Fibroblast of lung (primary cell): ENCODE measurements at regions not wholly inside any gene's neighbourhood (a gene's known extent, or its start where the extent isn't known, plus 50 kb on each side); places are given as distances from the start of the nearest gene placed in this dataset.

Source experiments
- DNase-seq, 2 donors: peaks; one replicate each; pipeline versions ENCODE4 v3.0.0 to v3.0.0-alpha.2; 2010; ENCODE audit warnings: low read depth in 2 of 2
- H2AFZ ChIP-seq: 2 replicates; pipeline ENCODE4 v1.5.1; 2012; ENCODE audit warnings: low read length, control low read depth, inconsistent platforms
- H3K27ac ChIP-seq: 2 replicates; pipeline ENCODE4 v1.5.1; 2011; ENCODE audit warnings: low read length, control low read depth; ENCODE audit not compliant: insufficient read depth
- H3K27me3 ChIP-seq: 2 replicates; pipeline ENCODE4 v1.5.1; 2011; ENCODE audit warnings: mild to moderate bottlenecking, low read length; ENCODE audit not compliant: control insufficient read depth, insufficient read depth
- H3K36me3 ChIP-seq: 2 replicates; pipeline ENCODE4 v1.5.1; 2011; ENCODE audit warnings: low read length; ENCODE audit not compliant: control insufficient read depth, insufficient read depth
- H3K4me1 ChIP-seq: 2 replicates; pipeline ENCODE4 v1.5.1; 2011; ENCODE audit warnings: low read length; ENCODE audit not compliant: control insufficient read depth, insufficient read depth; ENCODE audit errors: extremely low read depth
- H3K4me2 ChIP-seq: 2 replicates; pipeline ENCODE4 v1.5.1; 2011; ENCODE audit warnings: low read length, control low read depth; ENCODE audit not compliant: insufficient read depth; ENCODE audit errors: extremely low read depth
- H3K4me3 ChIP-seq, 4 experiments: fragments of 200-600 bp in 1 of 4; sonication (generic) in 1 of 4; replicated peaks in 1 of 4; 2 replicates each; pipeline ENCODE4 v1.5.1; 2011 to 2016; ENCODE audit warnings: low read length in 4 of 4, low read depth in 3 of 4, mild to moderate bottlenecking in 3 of 4, control low read depth in 2 of 4, inconsistent platforms in 1 of 4, mixed read lengths in 1 of 4; ENCODE audit not compliant: insufficient read depth in 1 of 4; ENCODE audit errors: control extremely low read depth in 1 of 4
- H3K79me2 ChIP-seq: 2 replicates; pipeline ENCODE4 v1.5.1; 2012; ENCODE audit warnings: mild to moderate bottlenecking, low read length, inconsistent platforms; ENCODE audit not compliant: control insufficient read depth, insufficient read depth
- H3K9ac ChIP-seq: 2 replicates; pipeline ENCODE4 v1.5.1; 2011; ENCODE audit warnings: mild to moderate bottlenecking, low read length, control low read depth; ENCODE audit not compliant: insufficient read depth
- H3K9me3 ChIP-seq: 2 replicates; pipeline ENCODE4 v1.5.1; 2012; ENCODE audit warnings: low read depth, low read length; ENCODE audit not compliant: control insufficient read depth, insufficient read depth
- H4K20me1 ChIP-seq: 2 replicates; pipeline ENCODE4 v1.5.1; 2011; ENCODE audit warnings: low read length; ENCODE audit not compliant: control insufficient read depth, insufficient read depth; ENCODE audit errors: extremely low read depth
- CTCF ChIP-seq, 2 donors: IDR thresholded peaks in 1 of 2; conservative IDR thresholded peaks in 1 of 2; 1 replicate in 1 of 2; 2 replicates in 1 of 2; pipeline ENCODE4 v1.5.1; 2011 to 2012; ENCODE audit warnings: low read length in 2 of 2, control low read depth in 1 of 2, inconsistent platforms in 1 of 2, low read depth in 1 of 2, mild to moderate bottlenecking in 1 of 2
- EZH2 ChIP-seq: IDR thresholded peaks from 2 replicates; pipeline ENCODE4 v1.5.1; 2012; ENCODE audit warnings: low read length, control low read depth, mild to moderate bottlenecking; ENCODE audit errors: missing control alignments

- Histone ChIP-seq H4K20me1 (no peaks in the 10 kb centered on the region), H3K27me3 (no peaks in the 10 kb centered on the region), H3K4me2 (no peak overlapping the region), H3K9ac (no peak overlapping the region), H3K79me2 (no peaks in the 10 kb centered on the region), H3K4me1 (no peaks in the 10 kb centered on the region), H3K36me3 (no peaks in the 10 kb centered on the region), H3K9me3 (no peaks in the 10 kb centered on the region), H3K27ac (no peak overlapping the region), H3K4me3 (no peak overlapping the region), H2AFZ (no peak overlapping the region)
- no peak for DNase-seq
- TF ChIP-seq EZH2, result no peak
- no peak for TF ChIP-seq CTCF (conservative IDR thresholded peaks at IDR 0.05 in 1 of 2, IDR thresholded peaks at IDR 0.05 in 1 of 2; ENCODE audit: low read depth in 1 of 2, low read length in 2 of 2)
These were observed 163.1 kb downstream of the IBTK start for GRCh38 chr6:82084324-82084920.

GRCh38 chr6:82083646-82084045 is 163.9 kb downstream of the IBTK start:
- no peak overlapping the region for H3K4me3 ChIP-seq
- no peak overlapping the region for H2AFZ ChIP-seq
- no peaks in the 10 kb centered on the region for H3K9me3 ChIP-seq
- no peaks in the 10 kb centered on the region for H3K27me3 ChIP-seq
- H3K9ac ChIP-seq, result no peak overlapping the region
- H3K36me3 ChIP-seq, result no peaks in the 10 kb centered on the region
- peak; percentile 36 to 73 for DNase-seq
- no peaks in the 10 kb centered on the region for H4K20me1 ChIP-seq
- TF ChIP-seq EZH2 (no peak), CTCF (conservative IDR thresholded peaks at IDR 0.05 in 1 of 2, IDR thresholded peaks at IDR 0.05 in 1 of 2; ENCODE audit: low read depth in 1 of 2, low read length in 2 of 2) (no peak)
- no peak overlapping the region for H3K4me2 ChIP-seq
- H3K27ac ChIP-seq, result no peak overlapping the region
- H3K4me1 ChIP-seq, result no peaks in the 10 kb centered on the region
- H3K79me2 ChIP-seq, result no peaks in the 10 kb centered on the region

DNA sequence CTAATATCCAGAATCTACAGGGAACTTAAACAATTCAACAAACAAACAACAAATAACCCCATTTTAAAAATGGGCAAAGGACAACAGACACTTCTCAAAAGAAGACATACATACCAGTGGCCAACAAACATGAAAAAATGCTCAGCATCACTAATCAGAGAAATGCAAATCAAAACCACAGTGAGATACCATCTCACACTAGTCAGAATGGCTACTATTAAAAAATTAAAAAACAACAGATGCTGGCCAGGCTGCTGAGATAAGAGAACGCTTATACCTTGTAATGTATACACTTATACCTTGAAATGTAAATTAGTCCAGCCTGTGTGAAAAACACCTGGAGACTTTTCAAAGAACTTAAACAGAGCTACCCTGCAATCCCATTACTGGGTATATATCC is 166.8 kb downstream of the IBTK start:
- Histone ChIP-seq H3K4me3 (no peak overlapping the region), H3K36me3 (no peaks in the 10 kb centered on the region), H2AFZ (no peak overlapping the region), H3K4me2 (no peak overlapping the region), H3K4me1 (no peaks in the 10 kb centered on the region), H3K9me3 (no peaks in the 10 kb centered on the region), H3K9ac (no peak overlapping the region), H3K79me2 (no peaks in the 10 kb centered on the region), H3K27ac (no peak overlapping the region), H4K20me1 (no peaks in the 10 kb centered on the region), H3K27me3 (no peaks in the 10 kb centered on the region)
- no peak for TF ChIP-seq EZH2
- no peak for TF ChIP-seq CTCF (conservative IDR thresholded peaks at IDR 0.05 in 1 of 2, IDR thresholded peaks at IDR 0.05 in 1 of 2; ENCODE audit: low read depth in 1 of 2, low read length in 2 of 2)
- peak in 1 of 2 donors; percentile 37 for DNase-seq
